ENCODE measurements at regions not wholly inside any gene's neighbourhood (a gene's known extent, or its start where the extent isn't known, plus 50 kb on each side); places are given as distances from the start of the nearest gene placed in this dataset.
"Not testable (repeated sequence)": the region's sequence is repeated elsewhere in the genome, so short reads cannot be mapped to it uniquely, and the experiment has no call there.

DNA sequence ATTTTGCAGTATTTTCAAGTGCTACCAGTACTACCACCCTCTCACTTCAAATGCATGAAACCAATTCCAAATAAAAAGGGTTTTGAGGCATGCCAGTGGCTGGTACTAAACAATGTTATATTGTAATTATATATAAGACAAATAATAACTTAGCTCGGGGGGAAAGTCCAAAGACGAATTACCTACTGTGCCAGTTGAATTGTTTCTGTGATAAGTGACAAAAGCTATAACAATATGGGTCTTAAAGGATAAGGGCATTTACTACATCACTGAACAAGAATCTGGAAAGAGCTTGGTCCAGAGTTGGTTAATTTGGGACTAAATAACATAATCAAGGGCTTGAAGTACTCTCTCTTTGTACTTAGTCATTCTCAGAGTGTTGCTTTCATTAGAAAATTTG lies 404.7 kb upstream of the CHAC2 start:
- DNase-seq (ENCODE audit: low spot score) = no peak

DNA sequence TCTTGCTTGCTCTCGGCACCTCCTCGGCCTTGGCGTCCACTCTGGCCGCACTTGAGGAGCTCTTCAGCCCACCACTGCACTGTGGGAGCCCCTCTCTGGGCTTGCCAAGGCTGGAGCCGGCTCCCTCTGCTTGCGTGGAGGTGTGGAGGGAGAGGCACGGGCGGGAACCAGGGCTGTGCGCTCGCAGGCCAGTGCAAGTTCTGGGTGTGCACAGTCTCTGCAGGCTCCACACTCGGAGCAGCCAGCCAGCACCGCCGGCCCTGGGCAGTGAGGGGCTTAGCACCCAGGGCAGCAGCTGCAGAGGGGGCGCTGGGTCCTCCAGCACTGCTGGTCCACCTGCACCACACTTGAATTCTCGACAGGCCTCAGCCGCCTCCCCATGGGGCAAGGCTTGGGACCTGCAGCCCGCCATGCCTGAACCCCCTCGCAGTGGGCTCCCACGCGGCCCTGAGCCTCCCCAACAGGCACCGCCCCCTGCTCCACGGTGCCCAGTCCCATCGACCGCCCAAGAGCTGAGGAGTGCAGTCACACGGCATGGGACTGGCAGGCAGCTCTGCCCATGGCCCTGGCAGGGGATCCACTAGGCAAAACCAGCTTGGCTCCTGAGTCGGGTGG lies 411.2 kb upstream of the CHAC2 start:
- no peak for DNase-seq (ENCODE audit: low spot score)

GRCh38 chr2:53353135-53354114 lies 414.2 kb upstream of the CHAC2 start:
- no peak for DNase-seq (ENCODE audit: low spot score)

DNA sequence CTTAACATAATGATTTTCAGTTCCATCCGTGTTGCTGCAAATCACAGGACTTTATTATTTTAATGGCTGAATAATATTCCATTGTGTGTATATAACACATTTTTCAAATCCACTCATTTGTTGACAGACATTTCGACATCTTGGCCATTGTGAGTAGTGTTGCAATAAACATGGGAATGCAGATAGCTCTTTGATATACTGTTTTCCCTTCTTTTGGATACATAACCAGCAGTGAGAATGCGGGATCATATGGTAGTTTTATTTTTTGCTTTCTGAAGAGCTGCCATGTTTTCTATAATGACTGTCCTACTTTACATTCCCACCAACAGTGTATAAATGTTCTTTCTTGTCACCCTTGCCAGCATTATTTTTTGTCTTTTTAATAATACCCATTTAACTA lies 420.3 kb upstream of the CHAC2 start:
- no peak for DNase-seq (ENCODE audit: low spot score)

GRCh38 chr2:53342248-53342647 lies 425.4 kb upstream of the CHAC2 start:
- no peak for DNase-seq (ENCODE audit: low spot score)

- DNase-seq (ENCODE audit: low spot score) = no peak
Observed at GRCh38 chr2:53334610-53335009, 433.0 kb upstream of the CHAC2 start.

DNA sequence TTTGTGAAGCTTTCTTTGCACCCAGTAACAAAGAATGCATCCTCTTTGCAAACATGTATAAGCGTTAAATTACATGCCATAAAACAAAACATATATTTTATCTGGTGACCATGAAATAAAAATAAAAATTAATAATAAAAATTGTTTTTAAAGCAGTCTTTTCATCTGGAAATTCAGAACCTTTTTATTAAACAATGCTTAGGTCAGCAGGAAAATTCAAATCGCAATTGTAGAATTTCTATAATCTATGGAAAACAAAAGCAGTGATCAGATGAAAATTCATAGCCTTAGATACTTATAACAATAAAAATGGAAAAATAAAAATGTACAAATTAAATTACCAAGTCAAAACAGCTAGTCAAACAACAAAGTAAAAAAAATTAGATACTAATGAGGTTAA lies 435.9 kb upstream of the CHAC2 start:
- no peak for DNase-seq (ENCODE audit: low spot score)

GRCh38 chr2:53317861-53318260 lies 449.7 kb upstream of the CHAC2 start:
- DNase-seq (ENCODE audit: low spot score) = no peak

- no peak for DNase-seq (ENCODE audit: low spot score)
Observed at GRCh38 chr2:53315149-53315548, 452.5 kb upstream of the CHAC2 start.

DNA sequence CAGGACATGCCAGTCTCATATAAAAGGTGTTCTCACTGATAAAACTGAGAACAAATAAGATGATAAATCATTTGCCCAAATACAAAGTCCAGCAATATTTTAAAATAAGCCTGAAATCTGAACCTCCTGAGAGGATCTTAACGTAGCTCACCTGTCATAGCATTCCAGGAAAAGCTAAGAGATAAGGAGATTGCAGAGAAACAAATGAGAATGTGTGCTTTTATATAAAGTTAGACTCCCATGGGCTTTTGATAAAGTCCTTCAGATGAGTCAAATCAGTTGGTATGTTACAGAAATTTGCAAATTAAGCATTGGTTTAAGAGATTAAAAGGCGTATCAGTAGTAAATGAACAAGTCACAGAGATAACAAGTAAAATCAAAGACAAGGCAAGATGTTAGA lies 452.9 kb upstream of the CHAC2 start:
- no peak for DNase-seq (ENCODE audit: low spot score)

GRCh38 chr2:53313644-53314043 lies 454.0 kb upstream of the CHAC2 start:
- DNase-seq (ENCODE audit: low spot score) = not testable (repeated sequence)

DNA sequence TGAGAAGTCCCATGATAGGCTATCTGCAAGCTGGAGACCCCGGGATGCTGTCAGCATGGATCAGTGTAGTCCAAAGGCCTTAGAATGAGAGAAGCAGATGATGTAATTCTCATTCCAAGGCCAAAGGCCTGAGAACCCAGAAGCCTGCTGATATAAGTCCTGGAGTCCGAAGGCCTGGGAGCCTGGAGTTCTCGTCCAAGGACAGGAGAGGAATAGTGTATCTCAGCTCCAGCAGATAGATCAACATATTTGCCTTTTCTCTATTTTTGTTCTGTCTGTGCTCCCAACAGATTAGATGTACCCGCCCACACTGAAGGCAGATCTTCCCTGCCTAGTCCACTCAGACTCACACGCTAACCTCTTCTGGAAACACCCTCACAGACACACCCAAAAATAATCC lies 454.9 kb upstream of the CHAC2 start:
- DNase-seq (ENCODE audit: low spot score) = no peak

- DNase-seq (ENCODE audit: low spot score) = no peak
Observed at GRCh38 chr2:53312181-53312580, 455.4 kb upstream of the CHAC2 start.

- DNase-seq (ENCODE audit: low spot score) = no peak
Observed at GRCh38 chr2:53303012-53303578, 464.5 kb upstream of the CHAC2 start.

DNA sequence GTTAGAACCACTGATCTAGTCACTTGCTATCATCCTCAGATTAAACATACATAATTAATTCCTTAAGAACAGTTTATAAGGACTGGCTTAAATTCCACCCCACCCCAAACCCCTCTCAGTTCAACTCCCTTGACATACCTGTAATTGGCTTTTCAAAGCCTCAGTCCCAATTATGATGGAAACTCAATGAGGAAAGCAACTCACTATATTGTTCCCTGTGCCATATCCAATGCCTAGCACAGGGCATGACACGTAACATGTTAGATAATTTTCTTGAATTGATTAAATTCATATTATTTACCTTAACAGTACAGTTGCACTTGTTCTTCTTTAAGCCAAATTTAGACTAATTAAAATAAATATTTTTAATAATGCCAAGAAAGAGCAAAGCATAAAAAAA lies 465.1 kb upstream of the CHAC2 start:
- no peak for DNase-seq (ENCODE audit: low spot score)

DNA sequence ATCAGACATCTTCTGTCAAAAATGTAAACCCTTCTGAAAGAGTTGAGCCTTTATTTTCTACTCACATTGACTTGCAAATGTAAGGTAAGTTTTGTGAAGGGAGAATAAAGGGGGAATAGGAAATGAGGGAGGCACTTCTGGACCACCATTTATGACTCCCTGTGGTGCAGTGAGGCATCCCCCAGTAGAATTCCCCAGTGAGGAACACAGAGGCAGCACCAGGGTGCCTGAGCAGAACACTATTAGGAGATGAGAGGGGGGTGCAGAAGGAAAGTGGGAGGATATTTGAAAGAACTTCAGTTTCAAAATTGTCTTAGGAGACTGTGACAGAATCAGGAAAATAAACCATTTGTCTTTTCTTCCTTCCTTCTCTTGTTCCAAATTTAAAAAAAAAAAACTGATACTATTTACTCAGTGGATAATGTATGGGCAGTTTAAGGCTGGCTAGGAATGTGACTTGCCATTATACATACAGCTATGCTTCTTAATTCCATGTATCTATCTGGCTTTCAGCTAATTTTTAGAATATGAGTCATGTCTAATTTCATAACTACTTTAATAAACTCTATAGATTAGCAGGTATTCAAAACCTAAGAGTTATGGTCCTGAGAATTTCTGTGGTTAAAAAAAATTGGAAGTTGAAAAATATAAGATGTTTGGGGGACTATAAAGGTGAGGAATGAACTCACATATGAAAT lies 478.1 kb upstream of the CHAC2 start:
- no peak for DNase-seq (ENCODE audit: low spot score)

- no peak for DNase-seq (ENCODE audit: low spot score)
Observed at GRCh38 chr2:53286345-53286744, 481.3 kb upstream of the CHAC2 start.

DNA sequence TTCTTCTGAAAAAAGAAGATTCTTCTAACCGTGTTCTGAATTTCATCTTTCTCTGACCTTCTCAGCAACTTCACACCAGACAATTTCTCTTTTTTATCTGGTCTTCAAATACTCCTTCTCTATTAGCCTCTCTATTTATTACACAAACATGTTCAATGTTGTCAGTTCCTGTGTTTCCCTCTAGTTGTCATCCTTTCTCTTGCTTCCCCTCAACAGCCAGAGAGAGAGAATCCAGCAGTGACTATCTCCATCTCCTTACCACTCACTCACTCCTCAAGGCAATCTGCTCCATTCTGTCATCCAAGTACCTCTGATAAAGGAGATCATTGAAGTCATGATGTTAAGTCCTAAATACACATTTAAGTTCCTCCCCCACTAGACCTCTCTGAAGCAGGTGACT lies 491.9 kb upstream of the CHAC2 start:
- DNase-seq (ENCODE audit: low spot score) = no peak

DNA sequence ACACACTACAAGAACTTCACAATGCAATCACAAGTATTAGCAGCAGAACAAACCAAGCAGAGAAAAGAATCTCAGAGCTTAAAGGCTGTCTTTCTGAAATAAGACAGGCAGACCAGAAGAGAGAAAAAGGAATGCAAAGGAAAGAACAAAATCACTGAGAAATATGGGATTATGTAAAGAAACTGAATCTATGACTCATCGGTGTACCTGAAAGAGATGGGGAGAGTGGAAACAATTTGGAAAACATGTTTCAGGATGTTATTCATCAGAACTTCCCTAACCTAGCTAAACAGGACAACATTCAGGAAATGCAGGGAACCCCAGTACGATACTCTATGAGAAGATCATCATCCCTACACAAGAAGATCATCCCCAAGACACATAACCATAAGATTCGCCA lies 499.0 kb upstream of the CHAC2 start:
- DNase-seq (ENCODE audit: low spot score) = no peak

- DNase-seq (ENCODE audit: low spot score) = no peak
Observed at GRCh38 chr2:53268086-53268485, 499.5 kb upstream of the CHAC2 start.

DNA sequence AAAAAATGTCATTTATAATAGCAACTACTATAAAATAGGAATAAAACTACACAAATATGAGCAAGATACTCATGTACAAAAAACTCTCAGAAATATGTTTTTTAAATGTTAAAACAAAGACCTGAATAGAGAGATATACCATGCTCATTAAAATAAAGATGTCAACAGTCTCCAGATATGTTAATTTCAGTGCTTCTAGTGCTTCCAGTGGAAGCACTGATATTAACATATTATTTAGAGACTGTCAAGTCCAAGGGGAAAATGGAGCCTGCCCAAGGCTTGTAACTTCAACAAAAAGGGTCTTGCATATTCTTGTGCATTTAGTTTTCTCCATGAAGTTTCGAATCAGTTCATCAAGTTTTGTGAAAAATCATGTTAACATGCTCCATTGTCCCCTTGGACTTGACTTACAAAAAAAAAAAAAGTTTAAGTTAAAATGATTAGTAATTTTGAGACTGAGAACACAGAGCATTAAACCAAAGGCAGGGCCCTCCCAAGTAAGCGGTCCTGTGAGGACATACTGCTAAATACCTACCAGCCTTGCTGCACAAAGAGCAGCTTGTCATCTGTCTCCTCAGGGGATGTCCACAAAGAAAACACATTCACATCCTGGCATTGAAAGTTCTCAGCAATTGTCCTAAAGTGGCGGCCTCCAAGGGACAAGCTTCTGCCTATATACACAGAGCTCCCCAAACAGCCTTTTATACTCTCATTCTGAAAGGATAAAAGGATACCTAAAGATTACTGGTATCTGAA lies 501.9 kb upstream of the CHAC2 start:
- DNase-seq (ENCODE audit: low spot score) = peak; percentile 20

DNA sequence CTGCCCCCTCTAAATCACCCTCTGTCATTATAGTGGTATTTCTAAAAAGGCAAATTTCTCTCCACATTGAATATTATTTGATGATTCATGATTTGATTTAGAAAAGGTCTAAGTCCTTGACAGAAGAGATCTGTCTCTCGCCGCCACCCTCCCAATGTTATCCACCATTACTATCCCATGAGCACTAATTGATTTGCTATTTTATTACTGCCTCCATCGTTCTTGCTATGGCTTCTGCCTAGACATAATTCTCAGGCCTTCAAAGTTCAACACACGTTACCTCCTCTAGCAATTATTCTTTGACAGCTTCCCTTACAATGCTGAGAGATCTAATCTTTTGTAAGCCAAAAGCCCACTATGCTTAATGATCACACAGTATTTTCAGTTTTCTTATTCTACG lies 507.0 kb upstream of the CHAC2 start:
- no peak for DNase-seq (ENCODE audit: low spot score)
